ENCODE measurements at regions not wholly inside any gene's neighbourhood (a gene's known extent, or its start where the extent isn't known, plus 50 kb on each side); places are given as distances from the start of the nearest gene placed in this dataset.
"Not testable (repeated sequence)": the region's sequence is repeated elsewhere in the genome, so short reads cannot be mapped to it uniquely, and the experiment has no call there.

DNA sequence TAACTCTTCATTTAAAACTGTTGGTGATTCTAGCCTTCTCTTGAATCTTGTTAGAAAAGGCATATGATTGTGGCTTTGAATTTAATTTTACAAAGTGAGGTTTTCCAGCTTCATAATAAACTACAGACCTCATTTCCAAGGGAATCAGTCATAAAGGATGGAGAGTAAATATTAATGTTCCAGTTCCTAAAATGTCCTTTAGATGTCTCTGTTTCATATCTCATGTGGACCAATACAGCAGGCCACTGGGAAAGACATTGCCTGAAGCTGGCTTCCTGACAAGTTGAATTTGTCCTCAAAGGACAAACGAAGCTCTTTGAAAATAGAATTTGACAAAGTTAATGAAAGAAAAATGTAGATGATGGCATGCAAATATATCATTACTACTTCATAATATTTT is 125.4 kb downstream of the ZNF330 start:
- no peak for DNase-seq

GRCh38 chr4:141347684-141348083 is 127.0 kb downstream of the ZNF330 start:
- no peak for DNase-seq

GRCh38 chr4:141348125-141348524 is 127.4 kb downstream of the ZNF330 start:
- no peak for DNase-seq

DNA sequence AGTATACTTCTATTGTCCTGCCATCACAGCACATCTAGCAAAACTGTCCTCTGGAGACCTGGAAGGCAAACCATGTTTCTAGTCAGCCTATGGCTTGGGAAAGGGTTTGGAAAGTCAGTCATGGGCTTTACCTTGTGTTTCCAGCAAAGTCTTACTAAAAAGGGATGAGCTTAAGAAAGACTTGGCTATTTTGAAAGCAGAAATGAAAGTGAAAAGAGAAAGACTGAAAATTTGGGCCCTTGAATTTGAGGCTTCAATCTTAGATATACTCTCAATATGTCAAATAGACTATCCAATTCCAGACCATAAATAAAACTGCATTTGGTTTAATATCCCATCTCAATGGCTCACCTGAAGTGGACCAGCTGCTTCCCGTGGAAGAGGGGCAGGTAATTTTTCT is 127.9 kb downstream of the ZNF330 start:
- DNase-seq, result no peak

GRCh38 chr4:141349236-141349635 is 128.5 kb downstream of the ZNF330 start:
- DNase-seq, result no peak

GRCh38 chr4:141350122-141350905 is 129.6 kb downstream of the ZNF330 start:
- no peak for DNase-seq

- DNase-seq, result no peak
Measured at GRCh38 chr4:141352331-141352730, 131.6 kb downstream of the ZNF330 start.

DNA sequence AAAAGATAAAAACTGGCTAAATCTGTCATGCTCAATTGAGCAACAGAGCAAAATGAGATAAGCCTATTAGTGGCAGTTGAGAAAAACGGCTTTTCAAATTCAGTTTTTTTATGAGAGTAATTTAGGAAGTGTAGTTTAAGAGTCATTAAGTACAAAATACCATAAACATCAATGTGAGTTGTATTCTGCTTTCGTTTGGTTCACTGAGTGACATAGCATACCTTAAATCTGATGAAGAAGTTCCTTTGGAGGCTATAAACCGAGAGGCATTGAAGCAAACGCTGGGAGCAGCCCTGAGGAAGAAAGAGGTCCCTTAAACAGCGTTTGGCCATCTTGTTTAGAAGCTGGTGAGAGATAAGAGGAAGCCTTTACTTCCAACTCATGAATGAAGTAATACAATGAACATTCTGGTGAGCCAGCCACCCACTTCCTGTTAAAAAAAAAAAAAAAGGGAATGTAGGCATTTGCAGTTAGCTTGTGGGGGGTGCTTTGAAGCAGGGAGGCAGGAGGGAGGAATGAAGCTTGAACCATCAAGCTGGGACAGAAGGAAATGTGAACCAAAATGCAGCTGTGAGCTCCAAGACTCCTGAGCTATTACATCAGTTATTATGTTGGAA is 132.3 kb downstream of the ZNF330 start:
- peak; percentile 28 for DNase-seq

DNA sequence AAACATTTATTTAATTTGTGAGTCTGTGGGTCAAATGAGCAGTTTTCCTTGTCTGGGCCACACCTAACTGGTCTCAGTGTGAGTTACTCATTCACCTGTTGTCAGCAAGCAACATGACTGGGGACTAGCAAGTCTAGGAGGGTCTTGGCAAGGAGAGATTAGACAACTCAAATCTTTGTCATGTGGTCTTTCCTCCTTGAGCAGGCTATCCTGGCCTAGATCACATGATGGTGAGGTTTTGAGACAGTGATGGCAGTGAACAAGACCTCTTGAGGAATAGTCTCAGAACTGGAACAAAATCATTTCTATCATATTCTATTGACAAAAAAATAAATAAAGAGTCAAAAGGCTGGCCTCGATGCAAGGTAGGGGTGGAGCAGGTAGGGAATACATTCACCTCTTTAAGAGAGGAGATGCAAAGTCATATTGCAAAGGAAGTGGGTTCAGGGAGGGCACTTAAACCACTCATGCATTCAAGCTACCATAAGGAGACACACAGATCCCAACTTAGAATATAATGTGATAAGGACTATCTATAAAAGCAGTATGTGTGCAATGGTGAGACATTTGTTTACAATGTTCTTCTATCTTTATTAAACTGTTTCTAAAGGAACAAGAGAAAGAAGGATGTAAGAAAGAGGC is 135.7 kb downstream of the ZNF330 start:
- DNase-seq, result no peak

GRCh38 chr4:141356963-141357335 is 136.3 kb downstream of the ZNF330 start:
- DNase-seq, result no peak

- DNase-seq, result not testable (repeated sequence)
Measured at GRCh38 chr4:141368241-141368640, 147.5 kb downstream of the ZNF330 start.

DNA sequence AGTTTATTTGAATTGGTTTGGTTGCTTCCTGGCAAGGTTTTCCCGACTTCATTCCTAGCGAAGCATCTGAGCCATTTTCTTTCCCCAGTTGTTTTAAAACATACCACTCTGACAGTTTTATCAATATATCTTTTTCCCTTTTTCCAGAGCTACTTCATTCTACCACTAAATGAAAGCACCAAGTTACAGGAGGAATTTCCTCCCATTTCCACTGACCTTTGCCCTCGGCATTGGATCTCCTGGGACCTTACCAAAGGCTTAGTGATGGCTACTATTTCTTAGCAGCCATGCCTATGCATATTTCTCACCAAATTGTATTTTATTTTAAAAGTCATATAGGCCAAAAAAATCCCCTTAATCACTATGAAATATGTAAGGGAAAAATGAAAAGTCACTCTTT is 150.5 kb downstream of the ZNF330 start:
- no peak for DNase-seq

DNA sequence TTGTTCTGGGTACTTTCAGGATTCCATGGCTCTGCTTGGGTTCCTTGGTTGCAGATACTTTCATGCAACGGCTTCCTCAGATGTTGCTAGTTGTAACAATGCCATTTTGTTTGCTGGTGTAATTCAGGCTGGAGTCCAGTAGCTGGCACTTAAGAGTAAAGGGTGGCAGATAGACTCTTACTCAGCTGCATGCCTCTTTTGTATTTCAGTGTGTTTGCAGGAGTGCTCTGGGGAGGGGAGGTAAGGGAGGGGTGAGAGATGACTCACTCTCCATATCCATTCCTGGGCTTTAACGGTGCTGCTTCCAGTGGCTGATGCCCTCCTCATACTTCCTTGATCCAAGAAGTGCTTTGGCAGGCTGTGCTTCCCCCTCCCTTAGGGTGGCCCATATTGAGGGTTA is 155.2 kb downstream of the ZNF330 start:
- no peak for DNase-seq

- DNase-seq, result no peak
Measured at GRCh38 chr4:141376769-141377168, 156.1 kb downstream of the ZNF330 start.

GRCh38 chr4:141387299-141387698 is 166.6 kb downstream of the ZNF330 start:
- DNase-seq, result no peak

GRCh38 chr4:141388481-141388880 is 167.8 kb downstream of the ZNF330 start:
- no peak for DNase-seq

DNA sequence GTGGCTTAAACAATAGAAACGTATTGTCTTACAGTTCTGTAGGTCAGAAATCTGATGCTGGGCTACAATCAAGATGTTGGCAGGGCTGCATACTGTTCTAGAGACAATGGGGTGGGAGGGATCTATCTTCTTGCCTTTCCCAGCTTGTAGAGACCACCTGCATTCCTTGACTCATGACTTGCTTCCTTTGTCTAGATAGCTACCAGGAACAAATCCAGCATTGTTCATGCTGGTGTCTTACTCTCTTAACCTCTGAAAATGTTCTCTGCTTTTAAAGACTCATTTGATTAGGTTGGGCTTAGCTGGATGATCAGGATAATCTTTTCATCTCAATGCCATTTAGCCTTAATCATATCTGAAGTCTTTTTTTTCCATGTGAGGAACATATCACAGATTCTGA is 169.0 kb downstream of the ZNF330 start:
- no peak for DNase-seq

DNA sequence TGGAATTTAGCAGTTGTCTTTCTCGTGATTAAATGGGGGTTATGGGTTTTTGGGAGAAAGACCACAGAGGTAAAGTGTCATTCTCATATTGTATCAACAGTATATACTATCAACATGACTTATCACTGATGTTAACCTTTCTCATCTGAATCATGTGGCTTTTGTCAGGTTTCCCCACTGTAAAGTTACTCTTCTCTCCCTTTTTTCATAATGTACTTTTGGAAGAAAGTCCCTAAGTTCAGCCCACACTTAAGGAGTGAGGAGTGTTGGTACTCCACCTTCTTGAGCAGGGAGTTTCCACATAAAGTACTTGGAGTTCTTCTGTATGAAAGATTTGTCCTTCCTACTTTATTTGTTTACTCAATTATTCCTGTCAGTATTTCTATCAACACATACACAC is 169.9 kb downstream of the ZNF330 start:
- no peak for DNase-seq

GRCh38 chr4:141391293-141391692 is 170.6 kb downstream of the ZNF330 start:
- no peak for DNase-seq

DNA sequence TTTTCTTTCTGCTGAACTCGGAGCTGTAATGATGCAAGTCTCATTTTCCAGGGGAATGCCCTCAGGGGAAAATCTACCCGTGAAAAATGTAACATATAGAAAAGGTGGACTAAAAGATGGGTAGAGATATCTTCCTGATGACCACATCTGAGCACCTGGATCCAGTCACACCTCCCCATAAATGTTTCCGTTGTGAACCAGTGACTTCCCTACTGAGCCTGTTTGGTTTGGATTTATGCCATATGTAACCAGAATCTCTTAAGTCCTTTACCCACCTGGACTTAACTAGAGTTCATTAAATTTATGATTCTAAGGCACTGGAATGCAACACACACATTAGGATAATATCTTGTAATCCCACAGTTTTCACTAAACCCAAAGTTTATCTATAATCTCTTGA is 171.1 kb downstream of the ZNF330 start:
- DNase-seq, result no peak

DNA sequence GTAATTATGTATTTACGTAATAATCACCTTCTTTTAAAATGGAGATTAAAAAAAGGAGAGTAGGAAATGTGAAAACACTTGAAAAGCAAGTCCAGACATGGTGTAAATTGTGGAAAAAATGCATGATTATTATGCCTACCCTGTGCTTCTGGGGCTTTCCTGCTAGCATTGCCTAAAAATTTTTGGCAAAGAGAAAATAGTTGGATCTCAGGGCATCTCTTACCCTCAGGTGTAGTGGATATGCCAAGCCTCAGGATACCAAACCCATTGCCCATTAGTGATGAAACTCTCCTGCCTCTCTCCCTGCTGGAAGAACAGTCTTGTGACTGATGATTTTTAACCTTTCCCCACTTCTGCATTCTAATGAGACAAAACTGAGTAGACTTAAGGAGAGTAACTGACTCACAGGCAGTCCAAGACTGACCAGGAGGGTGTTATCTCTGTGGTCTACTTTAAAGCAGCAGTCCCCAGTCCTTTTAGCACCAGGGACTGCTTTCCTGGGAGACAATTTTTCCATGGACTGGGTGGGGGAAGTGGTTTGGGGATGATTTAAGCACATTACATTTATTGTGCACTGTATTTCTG is 174.6 kb downstream of the ZNF330 start:
- no peak for DNase-seq

DNA sequence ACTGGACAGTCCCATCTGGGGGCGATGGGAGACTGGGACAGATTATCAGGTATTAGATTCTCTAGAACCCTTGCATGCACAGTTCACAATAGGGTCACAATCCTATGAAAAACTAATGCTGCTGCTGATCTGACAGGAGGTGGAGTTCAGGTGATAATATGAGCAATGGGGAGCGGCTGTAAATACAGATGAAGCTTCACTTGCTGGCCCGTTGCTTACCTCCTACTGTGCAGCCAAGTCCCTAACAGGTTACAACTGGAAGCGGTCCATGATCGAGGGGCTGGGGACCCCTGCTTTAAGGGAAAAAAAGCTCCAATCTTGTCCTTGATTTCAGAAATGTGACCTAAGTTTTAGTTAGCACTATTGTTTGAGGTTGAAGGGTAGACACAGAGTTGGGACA is 175.2 kb downstream of the ZNF330 start:
- DNase-seq, result no peak

- DNase-seq, result no peak
Measured at GRCh38 chr4:141402712-141403111, 182.0 kb downstream of the ZNF330 start.

- no peak for DNase-seq
Measured at GRCh38 chr4:141403782-141404181, 183.1 kb downstream of the ZNF330 start.

All from SIG-M5 (cell line).